Gastrocnemius medialis (tissue), 4 donors: ENCODE measurements at regions not wholly inside any gene's neighbourhood (a gene's known extent, or its start where the extent isn't known, plus 50 kb on each side); places are given as distances from the start of the nearest gene placed in this dataset.

ENCODE experiments used
- CTCF ChIP-seq, 5 experiments: fragments of 450-650 bp in 3 of 5; fragments of 200-600 bp in 2 of 5; sonication (generic) in 2 of 5; IDR thresholded peaks in 4 of 5; conservative IDR thresholded peaks in 1 of 5; 1 replicate in 4 of 5; 2 replicates in 1 of 5; pipeline ENCODE4 v1.5.1; 2016 to 2019; ENCODE audit warnings: antibody characterized with exemption in 5 of 5, mild to moderate bottlenecking in 3 of 5, moderate library complexity in 3 of 5
- POLR2A ChIP-seq, 2 donors: fragments of 450-650 bp; IDR thresholded peaks; one replicate each; pipeline ENCODE4 v1.6.1; 2017; ENCODE audit warnings: antibody characterized with exemption in 2 of 2, mild to moderate bottlenecking in 2 of 2, moderate library complexity in 2 of 2

DNA sequence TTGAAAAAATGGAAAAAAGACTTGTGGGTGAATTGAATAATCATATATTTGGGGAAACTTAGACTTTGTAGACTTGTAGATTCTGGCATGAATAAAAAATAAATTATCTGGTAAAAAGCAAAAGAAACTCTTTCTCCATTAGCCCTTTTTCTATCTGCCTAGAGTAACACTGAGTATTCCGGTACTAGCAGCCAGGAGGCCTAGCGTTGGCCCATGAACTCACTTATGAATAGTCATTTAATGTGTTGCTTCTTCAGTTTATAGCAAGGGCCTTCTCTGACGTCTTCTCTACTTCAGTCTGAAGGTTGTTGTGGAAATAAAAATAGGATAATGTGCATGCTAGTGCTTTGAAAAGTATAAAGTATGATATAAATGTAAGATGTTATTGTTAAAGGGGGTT lies 851.2 kb upstream of the NR2F2 start:
- TF ChIP-seq CTCF (IDR thresholded peaks at IDR 0.05 in 4 of 5, conservative IDR thresholded peaks at IDR 0.05 in 1 of 5) (no peak), POLR2A (IDR thresholded peaks at IDR 0.05) (no peak)
